A549 (cell line): ENCODE measurements at regions not wholly inside any gene's neighbourhood (a gene's known extent, or its start where the extent isn't known, plus 50 kb on each side); places are given as distances from the start of the nearest gene placed in this dataset.
"Not testable (repeated sequence)": the region's sequence is repeated elsewhere in the genome, so short reads cannot be mapped to it uniquely, and the experiment has no call there.

Experiments
- BHLHE40 ChIP-seq: IDR thresholded peaks from 2 replicates; pipeline ENCODE4 v1.6.1; 2012; ENCODE audit warnings: low read depth, low read length, inconsistent platforms
- CTCF ChIP-seq: fragments of >200 bp; sonication (Bioruptor Twin); formaldehyde crosslinking; IDR thresholded peaks from 3 replicates; pipeline ENCODE4 v1.5.1; 2016
- EHMT2 ChIP-seq: fragments of 200-600 bp; sonication (generic); IDR thresholded peaks from 2 replicates; pipeline ENCODE4 v1.6.1; 2016; ENCODE audit warnings: antibody characterized with exemption, low read depth, mild to moderate bottlenecking, moderate library complexity
- EP300 ChIP-seq, 2 experiments: fragments of >200 bp; sonication (Bioruptor Twin); formaldehyde crosslinking; IDR thresholded peaks; 2 replicates in 1 of 2; 3 replicates in 1 of 2; pipeline ENCODE4 v1.6.1; 2016 to 2017
- HDAC2 ChIP-seq: fragments of 200-600 bp; sonication (generic); IDR thresholded peaks from 2 replicates; pipeline ENCODE4 v1.6.1; 2016
- MAX ChIP-seq: IDR thresholded peaks from 2 replicates; pipeline ENCODE4 v1.6.1; 2012
- MAZ ChIP-seq: fragments of 150-350 bp; IDR thresholded peaks from 2 replicates; pipeline ENCODE4 v1.6.1; 2014; ENCODE audit warnings: antibody characterized with exemption, low read depth, low read length, borderline replicate concordance
- POLR2A ChIP-seq: IDR thresholded peaks from 2 replicates; pipeline ENCODE4 v1.6.1; 2012; ENCODE audit warnings: mild to moderate bottlenecking, low read length
- RAD21 ChIP-seq, 2 experiments: fragments of >200 bp in 1 of 2; sonication (Bioruptor Twin) in 1 of 2; formaldehyde crosslinking in 1 of 2; IDR thresholded peaks in 1 of 2; conservative IDR thresholded peaks in 1 of 2; 2 replicates in 1 of 2; 3 replicates in 1 of 2; pipeline ENCODE4 v1.6.1; 2012 to 2018; ENCODE audit warnings: inconsistent platforms in 1 of 2

GRCh38 chr7:88554847-88555246, 204.7 kb upstream of the ZNF804B start:
- not testable (repeated sequence) for TF ChIP-seq MAX; BHLHE40; POLR2A; HDAC2; RAD21 (conservative IDR thresholded peaks at IDR 0.05 in 1 of 2, IDR thresholded peaks at IDR 0.05 in 1 of 2); CTCF; EHMT2; MAZ; EP300 (IDR thresholded peaks at IDR 0.05)
